Mammary epithelial cell (primary cell): ENCODE measurements at regions not wholly inside any gene's neighbourhood (a gene's known extent, or its start where the extent isn't known, plus 50 kb on each side); places are given as distances from the start of the nearest gene placed in this dataset.

Experiments used
- EZH2 ChIP-seq: IDR thresholded peaks from 2 replicates; pipeline ENCODE4 v1.6.1; 2012; ENCODE audit warnings: low read length, inconsistent platforms, borderline replicate concordance
- TF ChIP-seq, protein P1 (sequence below), 2 donors: IDR thresholded peaks in 1 of 2; conservative IDR thresholded peaks in 1 of 2; 2 replicates each; pipeline ENCODE4 v1.5.1; 2011 to 2012; ENCODE audit warnings: inconsistent platforms in 2 of 2, low read length in 2 of 2, mild to moderate bottlenecking in 2 of 2, control low read depth in 1 of 2, low read depth in 1 of 2; ENCODE audit not compliant: insufficient read depth in 1 of 2; ENCODE audit errors: extremely low read depth in 1 of 2

DNA sequence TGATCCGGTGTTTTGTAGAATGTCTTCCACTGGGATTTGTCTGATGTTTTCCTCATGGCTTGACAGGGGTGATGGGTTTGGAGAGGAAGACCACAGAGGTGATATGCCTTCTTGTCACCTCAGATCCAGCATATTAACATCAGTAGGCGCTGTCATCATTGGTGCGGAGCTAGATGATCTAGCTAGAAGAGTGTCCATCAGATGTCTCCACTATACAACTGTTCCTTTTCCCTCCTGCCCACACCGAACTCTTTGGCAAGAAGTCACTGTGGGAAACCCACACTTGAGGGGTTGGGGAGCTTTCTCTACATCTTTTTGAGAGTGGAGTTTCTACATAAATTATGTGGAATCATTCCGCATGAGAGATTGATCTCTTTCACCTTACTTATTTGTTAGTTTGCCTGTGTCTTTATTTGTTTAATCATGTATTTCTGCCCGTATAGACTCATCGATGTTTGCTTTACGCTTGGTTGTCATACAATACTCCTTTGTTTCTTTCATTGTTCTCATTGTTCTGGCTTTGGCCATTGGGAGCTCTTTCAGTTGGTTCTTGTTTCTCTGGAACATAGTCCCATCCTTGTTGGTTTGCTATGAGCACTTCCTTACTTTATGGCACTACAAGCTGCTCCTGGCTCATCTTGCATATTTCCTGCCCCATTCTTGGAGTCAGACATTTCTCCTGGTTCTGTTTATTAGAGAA lies 1420.3 kb downstream of the BRD1 start:
- TF ChIP-seq, protein P1, sequence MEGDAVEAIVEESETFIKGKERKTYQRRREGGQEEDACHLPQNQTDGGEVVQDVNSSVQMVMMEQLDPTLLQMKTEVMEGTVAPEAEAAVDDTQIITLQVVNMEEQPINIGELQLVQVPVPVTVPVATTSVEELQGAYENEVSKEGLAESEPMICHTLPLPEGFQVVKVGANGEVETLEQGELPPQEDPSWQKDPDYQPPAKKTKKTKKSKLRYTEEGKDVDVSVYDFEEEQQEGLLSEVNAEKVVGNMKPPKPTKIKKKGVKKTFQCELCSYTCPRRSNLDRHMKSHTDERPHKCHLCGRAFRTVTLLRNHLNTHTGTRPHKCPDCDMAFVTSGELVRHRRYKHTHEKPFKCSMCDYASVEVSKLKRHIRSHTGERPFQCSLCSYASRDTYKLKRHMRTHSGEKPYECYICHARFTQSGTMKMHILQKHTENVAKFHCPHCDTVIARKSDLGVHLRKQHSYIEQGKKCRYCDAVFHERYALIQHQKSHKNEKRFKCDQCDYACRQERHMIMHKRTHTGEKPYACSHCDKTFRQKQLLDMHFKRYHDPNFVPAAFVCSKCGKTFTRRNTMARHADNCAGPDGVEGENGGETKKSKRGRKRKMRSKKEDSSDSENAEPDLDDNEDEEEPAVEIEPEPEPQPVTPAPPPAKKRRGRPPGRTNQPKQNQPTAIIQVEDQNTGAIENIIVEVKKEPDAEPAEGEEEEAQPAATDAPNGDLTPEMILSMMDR (conservative IDR thresholded peaks at IDR 0.05 in 1 of 2, IDR thresholded peaks at IDR 0.05 in 1 of 2; ENCODE audit: extremely low read depth in 1 of 2, insufficient read depth in 1 of 2, low read depth in 1 of 2, low read length in 2 of 2), result no peak
- TF ChIP-seq EZH2, result no peak
